ENCODE measurements at regions not wholly inside any gene's neighbourhood (a gene's known extent, or its start where the extent isn't known, plus 50 kb on each side); places are given as distances from the start of the nearest gene placed in this dataset.

DNA sequence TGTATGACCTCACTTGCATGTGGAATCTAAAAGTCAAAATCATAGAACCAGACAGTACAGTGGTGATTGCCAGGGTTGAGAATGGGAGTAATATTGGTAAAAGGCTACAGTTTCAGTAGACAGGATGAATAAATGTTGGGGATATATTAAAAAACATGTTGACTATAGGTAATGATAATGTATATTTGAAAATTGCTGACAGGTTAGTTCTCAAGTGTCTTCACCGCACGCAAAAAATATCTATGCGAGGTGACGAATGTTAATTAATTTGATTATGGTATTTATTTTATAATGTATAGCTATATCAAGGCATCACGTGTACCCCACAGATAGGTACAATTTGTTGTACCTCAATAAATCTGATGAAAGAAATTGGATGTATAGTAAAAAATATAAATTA is 909.6 kb upstream of the NDST4 start:
- intact Hi-C loops (cut with DNase I, micrococcal nuclease), result no loop called here
- TF ChIP-seq, protein P1, sequence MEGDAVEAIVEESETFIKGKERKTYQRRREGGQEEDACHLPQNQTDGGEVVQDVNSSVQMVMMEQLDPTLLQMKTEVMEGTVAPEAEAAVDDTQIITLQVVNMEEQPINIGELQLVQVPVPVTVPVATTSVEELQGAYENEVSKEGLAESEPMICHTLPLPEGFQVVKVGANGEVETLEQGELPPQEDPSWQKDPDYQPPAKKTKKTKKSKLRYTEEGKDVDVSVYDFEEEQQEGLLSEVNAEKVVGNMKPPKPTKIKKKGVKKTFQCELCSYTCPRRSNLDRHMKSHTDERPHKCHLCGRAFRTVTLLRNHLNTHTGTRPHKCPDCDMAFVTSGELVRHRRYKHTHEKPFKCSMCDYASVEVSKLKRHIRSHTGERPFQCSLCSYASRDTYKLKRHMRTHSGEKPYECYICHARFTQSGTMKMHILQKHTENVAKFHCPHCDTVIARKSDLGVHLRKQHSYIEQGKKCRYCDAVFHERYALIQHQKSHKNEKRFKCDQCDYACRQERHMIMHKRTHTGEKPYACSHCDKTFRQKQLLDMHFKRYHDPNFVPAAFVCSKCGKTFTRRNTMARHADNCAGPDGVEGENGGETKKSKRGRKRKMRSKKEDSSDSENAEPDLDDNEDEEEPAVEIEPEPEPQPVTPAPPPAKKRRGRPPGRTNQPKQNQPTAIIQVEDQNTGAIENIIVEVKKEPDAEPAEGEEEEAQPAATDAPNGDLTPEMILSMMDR (IDR thresholded peaks at IDR 0.05), result no peak
- ATAC-seq (no peak), DNase-seq (no peak)
- Histone ChIP-seq H3K9me3 (peaks cover 29% of the 10 kb centered on the region), H3K36me3 (ENCODE audit: low read depth) (no peaks in the 10 kb centered on the region), H3K4me1 (ENCODE audit: low read depth) (no peaks in the 10 kb centered on the region), H3K4me3 (no peak overlapping the region)

DNA sequence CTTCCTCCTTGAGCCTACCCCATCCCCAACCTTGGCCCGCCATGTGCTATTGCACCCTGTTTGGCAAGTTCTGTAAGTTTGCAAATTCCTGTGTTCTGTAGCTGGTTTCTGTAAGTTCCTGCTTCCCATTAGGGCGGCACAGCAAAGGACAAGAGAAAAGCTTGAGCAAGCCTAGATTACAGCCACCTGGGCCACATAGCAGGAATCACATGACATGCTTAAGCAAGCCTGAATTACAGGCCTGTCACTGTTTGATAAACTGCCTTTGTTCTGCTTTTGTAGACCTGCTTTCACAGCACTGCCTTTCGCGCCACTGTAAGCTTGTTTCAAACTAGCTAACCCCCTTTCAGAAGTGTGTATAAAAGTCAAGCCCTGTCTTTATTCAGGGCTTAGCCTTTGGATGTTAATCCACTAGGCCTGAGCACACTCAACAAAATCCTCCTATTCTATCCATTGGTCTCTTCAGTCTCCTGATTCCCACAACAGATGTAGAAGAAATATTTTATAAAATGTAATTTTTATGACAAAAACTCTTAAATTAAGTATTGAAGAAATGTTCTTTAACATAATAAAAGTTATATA is 906.8 kb upstream of the NDST4 start:
- TF ChIP-seq, protein P1 (IDR thresholded peaks at IDR 0.05), result no peak
- H3K4me1 ChIP-seq (ENCODE audit: low read depth), result no peaks in the 10 kb centered on the region
- intact Hi-C loops (cut with DNase I, micrococcal nuclease), result no loop called here
- no peak overlapping the region for H3K4me3 ChIP-seq
- no peaks in the 10 kb centered on the region for H3K36me3 ChIP-seq (ENCODE audit: low read depth)
- ATAC-seq, result no peak
- H3K9me3 ChIP-seq, result peaks cover 55% of the 10 kb centered on the region
- no peak for DNase-seq

DNA sequence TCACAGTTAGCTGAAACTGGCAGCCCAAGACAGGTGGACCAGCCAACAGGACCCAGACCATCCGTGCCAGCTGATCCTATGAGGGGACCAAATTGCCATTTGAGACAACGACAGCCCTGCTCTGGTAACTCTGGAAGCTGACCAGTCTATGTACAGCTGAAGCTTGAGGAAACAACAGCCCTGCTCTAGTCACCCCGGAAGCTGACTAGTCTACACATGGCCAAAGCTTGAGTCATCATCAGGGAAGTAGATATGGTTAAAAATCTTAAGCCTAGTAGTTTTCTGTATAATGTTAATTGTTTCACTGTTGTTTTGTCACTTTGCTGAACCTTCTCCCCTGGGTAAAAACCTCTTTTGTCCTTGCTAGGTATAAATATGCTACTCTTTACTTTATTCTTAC is 905.4 kb upstream of the NDST4 start:
- TF ChIP-seq, protein P1 (IDR thresholded peaks at IDR 0.05), result no peak

DNA sequence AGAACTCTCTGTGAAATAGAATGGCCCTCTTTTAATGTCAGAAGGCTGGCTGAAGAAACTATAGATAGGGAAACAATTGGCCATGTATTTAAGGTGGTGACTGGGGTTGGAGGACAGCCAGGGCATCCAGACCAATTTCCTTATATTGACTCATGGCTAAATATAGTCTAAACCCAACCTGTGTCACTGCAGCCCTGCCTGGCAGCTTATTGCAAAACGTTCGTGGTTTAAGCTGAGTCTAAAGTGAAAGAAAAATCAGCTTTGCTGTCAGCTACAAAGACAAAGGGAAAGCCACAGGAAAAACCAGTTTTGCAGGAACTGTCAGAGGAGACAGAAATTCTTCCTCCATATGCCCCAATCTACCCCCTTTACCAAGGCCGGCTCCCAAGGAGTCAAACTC is 902.8 kb upstream of the NDST4 start:
- ATAC-seq (no peak), DNase-seq (no peak)
- Histone ChIP-seq H3K36me3 (ENCODE audit: low read depth) (no peaks in the 10 kb centered on the region), H3K4me3 (no peak overlapping the region), H3K4me1 (ENCODE audit: low read depth) (no peaks in the 10 kb centered on the region), H3K9me3 (peaks cover 80% of the 10 kb centered on the region)
- TF ChIP-seq, protein P1 (IDR thresholded peaks at IDR 0.05), result no peak
- intact Hi-C loops (cut with DNase I, micrococcal nuclease), result no loop called here

More for the DNA sequence above, 905.4 kb upstream of the NDST4 start:
- no peak overlapping the region for H3K4me3 ChIP-seq
- DNase-seq (no peak), ATAC-seq (no peak)
- intact Hi-C loops (cut with DNase I, micrococcal nuclease), result no loop called here
- H3K36me3 ChIP-seq (ENCODE audit: low read depth), result no peaks in the 10 kb centered on the region
- no peaks in the 10 kb centered on the region for H3K4me1 ChIP-seq (ENCODE audit: low read depth)
- H3K9me3 ChIP-seq, result peaks cover 69% of the 10 kb centered on the region

DNA sequence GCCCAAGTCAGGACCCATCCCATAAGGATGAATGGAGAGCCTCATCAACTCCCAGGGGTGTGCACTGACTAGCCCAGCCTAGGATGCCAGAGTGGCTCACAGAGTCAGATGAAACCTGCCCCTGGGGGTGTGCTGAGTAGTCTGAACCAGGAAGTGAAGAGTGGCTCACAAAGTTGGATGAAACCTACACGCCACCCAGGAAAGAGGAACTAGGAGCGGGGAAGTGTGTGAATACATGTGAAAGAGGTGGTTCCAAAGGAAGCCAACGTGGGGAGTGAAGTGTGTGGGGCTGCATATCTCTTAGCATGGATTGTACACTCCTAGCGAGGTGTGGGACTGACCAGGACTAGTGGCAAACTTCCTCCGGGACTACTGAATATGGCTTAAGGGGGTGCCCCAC is 902.1 kb upstream of the NDST4 start:
- intact Hi-C loops (cut with DNase I, micrococcal nuclease), result no loop called here
- Histone ChIP-seq H3K9me3 (peaks cover 76% of the 10 kb centered on the region), H3K4me1 (ENCODE audit: low read depth) (no peaks in the 10 kb centered on the region), H3K36me3 (ENCODE audit: low read depth) (no peaks in the 10 kb centered on the region), H3K4me3 (no peak overlapping the region)
- TF ChIP-seq, protein P1 (IDR thresholded peaks at IDR 0.05), result no peak
- ATAC-seq (no peak), DNase-seq (no peak)

DNA sequence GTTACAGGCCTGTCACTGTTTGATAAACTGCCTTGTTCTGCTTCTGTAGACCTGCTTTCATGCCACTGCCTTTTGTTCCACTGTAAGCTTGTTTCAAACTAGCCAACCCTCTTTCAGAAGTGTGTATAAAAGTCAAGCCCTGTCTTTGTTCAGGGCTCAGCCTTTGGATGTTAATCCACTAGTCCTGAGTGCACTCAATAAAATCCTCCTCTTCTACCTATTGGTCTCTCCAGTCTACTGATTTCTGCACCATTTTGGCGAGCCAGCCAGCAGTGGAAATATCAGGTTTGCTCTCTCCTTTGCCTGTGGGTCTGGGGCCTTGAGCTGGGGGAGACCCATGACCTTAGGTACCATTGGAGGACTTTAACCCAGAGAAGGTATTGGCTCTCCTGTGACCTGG is 901.6 kb upstream of the NDST4 start:
- ATAC-seq, result no peak
- intact Hi-C loops (cut with DNase I, micrococcal nuclease), result no loop called here
- DNase-seq, result no peak
- Histone ChIP-seq H3K4me3 (no peak overlapping the region), H3K4me1 (ENCODE audit: low read depth) (no peaks in the 10 kb centered on the region), H3K36me3 (ENCODE audit: low read depth) (no peaks in the 10 kb centered on the region), H3K9me3 (peaks cover 71% of the 10 kb centered on the region)
- TF ChIP-seq, protein P1 (IDR thresholded peaks at IDR 0.05), result no peak

All from mucosa of descending colon (tissue), 3 donors.